ENCODE measurements at regions not wholly inside any gene's neighbourhood (a gene's known extent, or its start where the extent isn't known, plus 50 kb on each side); places are given as distances from the start of the nearest gene placed in this dataset.

- DNase-seq (ENCODE audit: low read depth): no peak
Measured at GRCh38 chr9:113741886-113742854, 133.9 kb upstream of the ZNF618 start.

- no peak for DNase-seq (ENCODE audit: low read depth)
Measured at GRCh38 chr9:113742878-113743277, 133.2 kb upstream of the ZNF618 start.

- no peak for DNase-seq (ENCODE audit: low read depth)
Measured at GRCh38 chr9:113746486-113746885, 129.6 kb upstream of the ZNF618 start.

GRCh38 chr9:113748135-113748534 lies 128.0 kb upstream of the ZNF618 start:
- DNase-seq (ENCODE audit: low read depth): no peak

GRCh38 chr9:113753398-113754119 lies 122.5 kb upstream of the ZNF618 start:
- no peak for DNase-seq (ENCODE audit: low read depth)

- DNase-seq (ENCODE audit: low read depth): no peak
Measured at GRCh38 chr9:113754739-113755138, 121.4 kb upstream of the ZNF618 start.

GRCh38 chr9:113755433-113755832 lies 120.7 kb upstream of the ZNF618 start:
- no peak for DNase-seq (ENCODE audit: low read depth)

- no peak for DNase-seq (ENCODE audit: low read depth)
Measured at GRCh38 chr9:113756476-113757192, 119.5 kb upstream of the ZNF618 start.

- no peak for DNase-seq (ENCODE audit: low read depth)
Measured at GRCh38 chr9:113763429-113763828, 112.7 kb upstream of the ZNF618 start.

GRCh38 chr9:113764572-113764971 lies 111.5 kb upstream of the ZNF618 start:
- DNase-seq (ENCODE audit: low read depth): no peak

- DNase-seq (ENCODE audit: low read depth): no peak
Measured at GRCh38 chr9:113769412-113769811, 106.7 kb upstream of the ZNF618 start.

GRCh38 chr9:113770396-113770795 lies 105.7 kb upstream of the ZNF618 start:
- DNase-seq (ENCODE audit: low read depth): no peak

- no peak for DNase-seq (ENCODE audit: low read depth)
Measured at GRCh38 chr9:113771199-113771598, 104.9 kb upstream of the ZNF618 start.

GRCh38 chr9:113772121-113772810 lies 103.8 kb upstream of the ZNF618 start:
- no peak for DNase-seq (ENCODE audit: low read depth)

GRCh38 chr9:113774963-113775362 lies 101.1 kb upstream of the ZNF618 start:
- no peak for DNase-seq (ENCODE audit: low read depth)

- no peak for DNase-seq (ENCODE audit: low read depth)
Measured at GRCh38 chr9:113775749-113776148, 100.4 kb upstream of the ZNF618 start.

GRCh38 chr9:113776194-113776593 lies 99.9 kb upstream of the ZNF618 start:
- no peak for DNase-seq (ENCODE audit: low read depth)

- no peak for DNase-seq (ENCODE audit: low read depth)
Measured at GRCh38 chr9:113781381-113781780, 94.7 kb upstream of the ZNF618 start.

- DNase-seq (ENCODE audit: low read depth): no peak
Measured at GRCh38 chr9:113781896-113782295, 94.2 kb upstream of the ZNF618 start.

- no peak for DNase-seq (ENCODE audit: low read depth)
Measured at GRCh38 chr9:113783475-113783874, 92.6 kb upstream of the ZNF618 start.

GRCh38 chr9:113785334-113785733 lies 90.8 kb upstream of the ZNF618 start:
- no peak for DNase-seq (ENCODE audit: low read depth)

- no peak for DNase-seq (ENCODE audit: low read depth)
Measured at GRCh38 chr9:113786071-113786470, 90.0 kb upstream of the ZNF618 start.

Measured in stimulated activated CD8-positive, alpha-beta memory T cell treated with anti-CD3 and anti-CD28 coated beads, Interleukin-12 subunit alpha, Interleukin-12 subunit beta, amount 100 ng/mL, for 4 hours (primary cell).